Activated naive CD4-positive, alpha-beta T cell treated with Interleukin-2 at 50 U/mL for 16 hours (primary cell): ENCODE measurements at regions not wholly inside any gene's neighbourhood (a gene's known extent, or its start where the extent isn't known, plus 50 kb on each side); places are given as distances from the start of the nearest gene placed in this dataset.

ENCODE experiments used
- DNase-seq: peaks from one replicate; pipeline ENCODE4 v3.0.0-alpha.2; 2020

DNA sequence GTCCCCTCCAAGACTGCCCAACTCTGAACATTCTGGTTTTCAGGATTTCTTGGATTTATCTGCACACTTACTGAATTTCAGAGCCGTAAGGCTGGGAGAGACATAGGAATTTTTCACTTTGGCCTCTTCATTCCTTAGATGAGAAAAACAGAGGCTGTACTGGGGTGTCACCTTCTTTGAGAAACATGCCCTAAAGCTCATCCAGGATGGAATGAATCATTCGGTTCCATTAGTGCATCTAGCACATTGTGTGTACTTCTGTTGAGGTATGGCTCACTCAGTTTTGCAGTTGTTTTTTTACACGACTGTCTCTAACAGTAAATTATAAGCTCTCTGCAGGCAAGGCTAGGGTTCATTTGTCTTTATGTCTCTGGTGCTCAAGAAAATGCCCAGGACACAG, 383.4 kb downstream of the GATA3 start:
- no peak for DNase-seq

- DNase-seq, result no peak
Observed at GRCh38 chr10:8438603-8439002, 384.1 kb downstream of the GATA3 start.

GRCh38 chr10:8439040-8439439, 384.6 kb downstream of the GATA3 start:
- DNase-seq, result no peak

DNA sequence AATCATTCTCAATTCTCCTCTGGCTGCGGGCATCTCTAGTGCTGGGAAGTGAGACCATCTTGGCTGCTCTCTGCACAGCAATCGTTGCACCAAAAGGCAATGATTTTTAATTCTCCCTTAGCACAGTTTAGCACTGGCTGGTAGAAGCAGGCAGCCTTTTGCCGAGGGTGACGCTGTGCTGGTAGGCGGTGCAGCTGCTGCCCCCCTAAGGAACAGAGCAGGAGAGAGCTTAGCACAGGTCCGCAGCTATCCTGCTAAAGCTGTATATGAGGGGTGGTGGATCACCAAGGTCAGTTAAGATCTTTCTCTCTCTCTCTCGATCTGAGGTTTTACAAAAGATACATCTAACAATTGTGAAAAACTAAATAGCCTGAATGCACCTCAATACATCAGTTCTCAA, 390.1 kb downstream of the GATA3 start:
- no peak for DNase-seq

- no peak for DNase-seq
Observed at GRCh38 chr10:8445353-8445752, 390.9 kb downstream of the GATA3 start.

GRCh38 chr10:8449909-8450308, 395.4 kb downstream of the GATA3 start:
- DNase-seq, result no peak

DNA sequence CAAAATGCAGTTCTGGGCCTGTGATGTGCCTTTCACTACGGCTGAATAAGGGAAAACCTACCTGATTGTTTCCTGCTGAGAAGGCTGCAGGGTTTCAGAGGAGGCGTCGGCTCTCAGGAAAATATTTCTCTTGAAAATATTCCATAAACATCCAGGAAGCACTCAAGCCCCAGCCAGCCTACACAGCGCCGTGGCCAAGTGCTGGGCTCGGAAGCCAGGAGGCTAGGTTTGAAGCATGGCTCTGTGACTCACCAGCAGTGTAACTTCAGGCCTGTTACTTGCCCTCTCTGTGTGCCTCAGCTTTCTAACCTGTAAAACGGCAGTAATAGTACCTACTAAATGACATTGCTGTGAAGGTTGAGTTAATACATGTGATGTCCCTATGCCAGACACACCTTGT, 399.1 kb downstream of the GATA3 start:
- no peak for DNase-seq

GRCh38 chr10:8454357-8454756, 399.9 kb downstream of the GATA3 start:
- no peak for DNase-seq

GRCh38 chr10:8455181-8455580, 400.7 kb downstream of the GATA3 start:
- DNase-seq, result no peak

- no peak for DNase-seq
Observed at GRCh38 chr10:8456386-8456785, 401.9 kb downstream of the GATA3 start.

GRCh38 chr10:8460626-8461025, 406.1 kb downstream of the GATA3 start:
- no peak for DNase-seq

- DNase-seq, result no peak
Observed at GRCh38 chr10:8462565-8462964, 408.1 kb downstream of the GATA3 start.

- DNase-seq, result no peak
Observed at GRCh38 chr10:8463853-8464252, 409.4 kb downstream of the GATA3 start.

GRCh38 chr10:8468477-8468876, 414.0 kb downstream of the GATA3 start:
- no peak for DNase-seq

DNA sequence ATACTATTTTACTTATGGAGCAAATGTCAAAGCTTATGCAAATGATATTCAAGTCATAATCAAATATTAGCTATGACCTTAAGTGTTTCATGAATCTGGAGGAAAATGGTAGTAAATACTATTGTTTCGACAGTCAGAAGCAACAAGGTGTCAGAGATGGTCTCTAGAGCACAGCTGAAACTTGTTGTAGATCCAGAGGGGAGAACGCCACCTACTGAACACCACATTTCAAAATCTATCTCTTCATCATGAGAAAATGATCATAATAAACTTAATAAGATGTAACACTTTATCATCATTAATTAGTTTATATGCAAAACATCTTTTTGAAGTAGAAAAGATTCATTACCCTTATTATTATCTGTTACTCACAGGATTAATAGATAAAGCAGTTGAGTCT, 418.7 kb downstream of the GATA3 start:
- DNase-seq, result peak; percentile 5

DNA sequence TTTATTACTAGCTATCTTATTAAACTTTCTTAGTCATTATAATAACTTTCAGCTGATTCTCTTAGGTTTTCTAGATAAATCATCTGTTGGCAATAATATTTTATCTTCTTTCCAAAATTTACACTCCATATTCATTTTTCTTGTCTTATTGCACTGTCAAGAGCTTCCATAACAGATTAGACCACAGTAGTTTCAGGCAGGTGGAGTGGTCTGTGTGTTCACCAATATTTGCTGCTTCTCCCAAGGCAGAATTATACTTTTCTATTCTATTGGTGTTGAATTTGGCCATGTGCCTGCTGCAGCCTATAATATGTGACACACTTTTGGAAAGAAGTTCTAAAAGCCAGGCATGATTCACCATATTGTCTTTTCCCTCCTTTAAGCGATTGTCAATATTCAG, 422.8 kb downstream of the GATA3 start:
- DNase-seq, result no peak

DNA sequence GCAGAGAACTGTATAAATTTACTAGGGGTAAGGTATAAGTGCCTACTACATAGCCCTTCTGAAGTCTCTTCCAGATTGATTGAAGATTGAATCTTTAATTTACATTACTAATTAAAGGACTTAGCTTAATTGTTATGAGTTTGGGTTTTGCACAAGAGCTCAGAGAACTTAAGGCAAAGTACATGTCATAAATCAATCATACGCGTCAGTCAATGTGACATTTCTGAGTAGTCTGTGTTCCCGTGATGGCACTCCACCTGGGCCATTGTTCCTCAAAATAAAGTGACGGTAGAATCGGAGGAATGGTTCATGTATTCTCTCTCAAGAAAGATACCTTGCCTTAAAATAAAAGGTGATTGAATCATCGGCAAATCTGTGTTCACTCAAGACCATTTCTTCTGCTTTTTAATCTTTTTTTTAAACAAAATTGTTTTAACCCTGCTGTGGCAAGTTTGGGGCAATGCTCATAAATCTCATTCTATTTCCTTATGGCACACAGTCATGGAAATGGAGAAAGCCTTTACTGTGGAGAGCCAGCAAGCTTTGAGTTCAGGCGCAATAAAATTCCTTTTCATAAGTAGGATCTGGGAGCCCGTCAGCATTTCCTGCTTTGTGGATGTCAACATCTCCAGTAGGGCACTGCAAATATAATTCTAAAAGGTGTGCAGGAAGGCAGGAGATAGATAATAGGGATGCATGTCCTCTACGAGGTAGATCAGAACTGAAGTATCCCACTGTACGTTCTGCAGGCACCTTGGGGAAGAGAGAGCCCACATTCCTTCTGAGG, 427.4 kb downstream of the GATA3 start:
- DNase-seq, result no peak

- no peak for DNase-seq
Observed at GRCh38 chr10:8485032-8485431, 430.5 kb downstream of the GATA3 start.

DNA sequence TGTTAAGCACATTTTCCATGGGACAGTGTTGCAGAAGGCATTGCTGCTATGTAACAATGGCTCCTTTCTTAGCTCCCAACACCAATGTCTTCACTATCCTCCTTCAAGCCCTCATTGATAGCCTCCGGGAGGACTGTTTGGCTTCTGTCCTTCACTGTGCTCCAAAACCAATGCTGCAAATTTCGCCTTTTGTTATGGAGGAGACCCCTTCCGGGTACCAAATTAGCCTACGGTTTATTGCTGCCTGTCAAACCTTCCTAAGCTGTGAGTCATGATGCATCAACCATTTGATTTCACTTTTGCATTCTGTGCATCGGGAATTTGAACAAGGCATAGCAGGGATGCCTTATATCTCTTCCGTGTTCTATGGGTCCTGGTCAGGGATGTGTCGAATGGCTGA, 432.9 kb downstream of the GATA3 start:
- no peak for DNase-seq

GRCh38 chr10:8489232-8489631, 434.7 kb downstream of the GATA3 start:
- no peak for DNase-seq

DNA sequence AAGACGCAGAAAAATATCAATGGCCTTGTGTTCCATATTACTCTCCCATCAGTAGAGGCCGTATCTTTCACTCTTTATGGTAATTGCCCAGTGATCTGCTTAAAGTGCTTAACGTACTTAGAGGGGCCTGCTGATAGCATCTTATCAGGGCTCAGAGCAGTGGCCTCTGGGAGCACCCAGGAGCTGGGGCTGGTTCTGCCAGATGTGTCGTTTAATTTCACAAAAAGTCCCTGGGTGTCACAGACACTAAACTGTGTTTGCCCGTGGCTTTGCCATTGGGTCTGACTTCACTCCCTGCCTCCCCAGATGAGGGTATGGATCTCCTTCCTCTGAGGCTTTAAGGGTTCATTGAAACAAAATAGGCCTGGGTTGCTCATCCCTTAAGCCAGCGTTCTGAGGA, 435.3 kb downstream of the GATA3 start:
- DNase-seq, result no peak

DNA sequence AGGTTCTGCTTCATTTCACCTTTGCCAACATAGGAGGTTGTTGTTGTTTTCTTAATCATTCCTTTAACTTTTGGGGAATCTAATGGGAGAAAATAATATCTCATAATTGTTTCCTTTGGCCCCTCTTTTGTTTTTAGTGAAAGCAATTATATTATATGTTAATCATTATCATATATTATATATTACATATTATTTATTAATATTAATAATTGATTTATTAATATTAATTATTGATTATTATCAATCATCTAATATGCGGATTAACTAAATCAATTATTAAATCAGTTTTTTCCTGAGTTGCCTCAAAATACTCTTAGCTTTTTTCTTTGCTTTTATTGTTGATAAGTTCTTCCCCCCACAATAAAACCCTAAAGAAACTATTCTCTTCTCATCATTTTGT, 443.8 kb downstream of the GATA3 start:
- DNase-seq, result no peak

- peak; percentile 5 for DNase-seq
Observed at GRCh38 chr10:8498881-8499280, 444.4 kb downstream of the GATA3 start.

DNA sequence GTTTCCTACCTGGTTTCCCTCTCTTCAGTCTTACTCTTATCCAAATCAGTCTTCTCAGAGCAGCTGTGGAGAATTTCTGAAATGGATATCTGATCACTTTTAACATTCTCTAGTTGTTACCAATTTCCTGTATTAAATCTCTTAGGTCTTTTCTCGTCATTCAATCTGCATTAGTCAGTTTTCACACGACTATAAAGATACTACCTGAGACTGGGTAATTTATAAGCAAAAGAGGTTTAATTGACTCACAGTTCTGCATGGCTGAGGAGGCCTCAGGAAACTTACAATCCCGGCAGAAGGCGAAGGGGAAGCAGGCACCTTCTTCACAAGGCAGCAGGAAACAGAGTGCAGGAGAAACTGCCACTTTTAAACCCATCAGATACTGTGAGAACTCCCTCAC, 444.8 kb downstream of the GATA3 start:
- DNase-seq, result no peak

DNA sequence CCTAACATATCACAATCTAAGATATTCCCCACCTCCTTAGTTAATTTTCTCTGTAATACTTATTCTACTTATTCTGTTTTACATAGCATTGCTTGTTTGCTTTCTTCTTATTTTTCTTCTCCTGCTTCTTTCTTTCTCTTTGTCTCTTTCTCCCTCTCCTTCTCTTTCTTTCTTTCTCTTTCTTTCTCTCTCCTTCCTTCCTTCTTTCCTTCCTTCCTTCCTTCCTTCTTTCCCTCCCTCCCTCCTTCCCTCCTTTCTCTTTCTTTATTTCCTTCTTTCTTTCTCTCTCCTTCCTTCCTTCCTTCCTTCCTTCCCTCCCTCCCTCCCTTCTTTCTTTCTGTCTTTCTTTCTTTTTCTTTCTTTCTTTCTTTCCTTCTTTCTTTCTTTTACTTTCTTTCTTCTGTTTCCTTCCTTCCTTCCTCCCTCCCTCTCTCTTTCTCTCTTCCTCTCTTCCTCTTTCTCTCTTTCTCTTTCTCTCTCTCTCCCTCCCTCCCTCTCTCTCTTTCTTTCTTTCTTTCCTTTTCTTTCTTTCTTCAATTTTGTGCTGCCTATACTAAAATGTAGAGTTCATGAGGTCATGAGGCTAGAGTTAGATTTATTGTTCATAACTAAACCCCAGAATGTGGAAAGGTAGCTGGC, 445.4 kb downstream of the GATA3 start:
- no peak for DNase-seq
